Kidney (tissue), 13 donors: ENCODE measurements at regions not wholly inside any gene's neighbourhood (a gene's known extent, or its start where the extent isn't known, plus 50 kb on each side); places are given as distances from the start of the nearest gene placed in this dataset.
"Not testable (repeated sequence)": the region's sequence is repeated elsewhere in the genome, so short reads cannot be mapped to it uniquely, and the experiment has no call there.

Source experiments
- DNase-seq, 5 donors: peaks; one replicate each; pipeline ENCODE4 v3.0.0-alpha.2; 2013 to 2020
- FAIRE-seq: peaks from 2 replicates; lab custom pipeline; 2012; peaks lifted over from hg19 to GRCh38; lab: Jason Lieb, UNC
- H3K27ac ChIP-seq, 2 donors: one replicate each; pipeline ENCODE4 v1.7.0; 2013; ENCODE audit warnings: low read depth in 2 of 2, low read length in 2 of 2, inconsistent platforms in 1 of 2
- H3K27me3 ChIP-seq: one replicate; pipeline ENCODE4 v1.7.1; 2013; ENCODE audit warnings: low read length, inconsistent platforms; ENCODE audit not compliant: control insufficient read depth, insufficient read depth
- H3K36me3 ChIP-seq, 3 donors: one replicate each; pipeline versions ENCODE4 v1.7.0 to v1.7.1; 2013; ENCODE audit warnings: low read length in 3 of 3, control low read depth in 1 of 3, inconsistent platforms in 1 of 3; ENCODE audit not compliant: insufficient read depth in 3 of 3, control insufficient read depth in 2 of 3
- H3K4me1 ChIP-seq, 3 donors: one replicate each; pipeline versions ENCODE4 v1.7.0 to v1.7.1; 2013; ENCODE audit warnings: low read length in 3 of 3, inconsistent platforms in 1 of 3, low read depth in 1 of 3; ENCODE audit not compliant: control insufficient read depth in 2 of 3, insufficient read depth in 2 of 3
- H3K4me3 ChIP-seq, 3 donors: one replicate each; pipeline versions ENCODE4 v1.7.0 to v1.8.1; 2013; ENCODE audit warnings: low read length in 3 of 3, control low read depth in 1 of 3, inconsistent platforms in 1 of 3
- H3K9ac ChIP-seq, 3 donors: one replicate each; pipeline versions ENCODE4 v1.7.0 to v1.7.1; 2013; ENCODE audit warnings: low read length in 3 of 3, control low read depth in 1 of 3, inconsistent platforms in 1 of 3
- H3K9me3 ChIP-seq, 3 donors: one replicate each; pipeline versions ENCODE4 v1.7.0 to v1.7.1; 2013; ENCODE audit warnings: low read length in 3 of 3, control low read depth in 1 of 3, inconsistent platforms in 1 of 3; ENCODE audit not compliant: control insufficient read depth in 2 of 3, insufficient read depth in 1 of 3
- CTCF ChIP-seq: IDR thresholded peaks from 3 replicates; pipeline ENCODE4 v1.5.1; 2012; ENCODE audit warnings: mild to moderate bottlenecking, moderate library complexity, borderline replicate concordance; ENCODE audit not compliant: insufficient read depth; ENCODE audit errors: extremely low read depth
- intact Hi-C: fragments of 100-400 bp; cut with DNase I; formaldehyde crosslinking; loops from one replicate; pipeline ENCODE4 v1.11.1; 2022
- donor health status: control.
- donor health status: control.
- donor health status: control.
- donor health status: control.
- donor health status: control.
- donor health status: DM: yes; HTN: yes; CAD: no.
- donor health status: Normal renal cell carcinoma (clear cell type).

DNA sequence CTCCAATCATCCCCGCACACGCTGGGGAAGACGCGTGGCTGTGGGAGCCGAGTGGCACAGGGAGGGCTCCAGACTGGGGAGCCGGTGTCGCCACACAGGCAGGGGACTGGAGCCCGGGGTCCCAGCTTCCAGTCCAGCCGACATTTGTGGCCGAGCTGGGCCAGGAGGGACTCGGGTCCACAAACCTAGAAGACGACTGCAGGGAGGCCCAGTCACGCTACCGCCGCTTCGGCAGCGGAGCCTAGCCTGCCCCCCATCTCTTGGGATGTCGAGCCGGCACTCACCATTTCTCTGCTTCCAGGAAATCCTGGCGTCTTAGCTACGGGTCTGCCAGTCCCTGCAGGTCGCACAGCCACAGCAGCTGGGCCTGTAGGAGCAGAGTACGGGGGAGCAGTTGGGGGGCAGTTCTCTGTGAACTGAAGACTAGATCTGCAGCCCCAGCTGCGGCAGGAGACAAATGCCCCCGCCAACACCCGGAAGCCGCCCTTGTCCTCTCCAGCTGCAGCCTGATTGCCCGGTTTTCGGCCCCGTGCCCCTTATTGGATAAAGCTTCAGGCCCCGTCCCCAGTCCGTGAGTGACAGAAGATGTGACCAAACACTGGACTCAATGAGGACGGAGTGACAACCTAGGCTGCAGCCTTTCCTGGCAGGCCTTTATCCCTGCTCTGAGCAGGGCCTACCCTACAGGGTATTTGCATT is 270.7 kb downstream of the ZNF33B start:
- DNase-seq: peak; percentile 74 to 93 (median 89)
- H3K27me3 ChIP-seq: no peaks in the 10 kb centered on the region
- H3K4me1 ChIP-seq: no peaks in the 10 kb centered on the region
- intact Hi-C loops: no loop called here
- peak overlapping the region; percentile 59 to 80 (median 66) for H3K4me3 ChIP-seq
- FAIRE-seq: peak; percentile 25
- peak overlapping the region in 2 of 3 donors; percentile 30 to 55 for H3K9ac ChIP-seq
- H3K36me3 ChIP-seq: no peaks in the 10 kb centered on the region
- no peak overlapping the region for H3K27ac ChIP-seq
- H3K9me3 ChIP-seq: peaks cover 0 to 2% (median 0%) of the 10 kb centered on the region in 3 donors
- no peak for TF ChIP-seq CTCF

- no peaks in the 10 kb centered on the region for H3K9me3 ChIP-seq
- TF ChIP-seq CTCF: no peak
- no peaks in the 10 kb centered on the region for H3K27me3 ChIP-seq
- DNase-seq: no peak
- H3K4me1 ChIP-seq: no peaks in the 10 kb centered on the region
- no peak overlapping the region for H3K9ac ChIP-seq
- intact Hi-C loops: no loop called here
- H3K4me3 ChIP-seq: no peak overlapping the region
- H3K36me3 ChIP-seq: no peaks in the 10 kb centered on the region
- no peak for FAIRE-seq
- H3K27ac ChIP-seq: no peak overlapping the region
Observed at GRCh38 chr10:42351745-42352144, 286.6 kb downstream of the ZNF33B start.

DNA sequence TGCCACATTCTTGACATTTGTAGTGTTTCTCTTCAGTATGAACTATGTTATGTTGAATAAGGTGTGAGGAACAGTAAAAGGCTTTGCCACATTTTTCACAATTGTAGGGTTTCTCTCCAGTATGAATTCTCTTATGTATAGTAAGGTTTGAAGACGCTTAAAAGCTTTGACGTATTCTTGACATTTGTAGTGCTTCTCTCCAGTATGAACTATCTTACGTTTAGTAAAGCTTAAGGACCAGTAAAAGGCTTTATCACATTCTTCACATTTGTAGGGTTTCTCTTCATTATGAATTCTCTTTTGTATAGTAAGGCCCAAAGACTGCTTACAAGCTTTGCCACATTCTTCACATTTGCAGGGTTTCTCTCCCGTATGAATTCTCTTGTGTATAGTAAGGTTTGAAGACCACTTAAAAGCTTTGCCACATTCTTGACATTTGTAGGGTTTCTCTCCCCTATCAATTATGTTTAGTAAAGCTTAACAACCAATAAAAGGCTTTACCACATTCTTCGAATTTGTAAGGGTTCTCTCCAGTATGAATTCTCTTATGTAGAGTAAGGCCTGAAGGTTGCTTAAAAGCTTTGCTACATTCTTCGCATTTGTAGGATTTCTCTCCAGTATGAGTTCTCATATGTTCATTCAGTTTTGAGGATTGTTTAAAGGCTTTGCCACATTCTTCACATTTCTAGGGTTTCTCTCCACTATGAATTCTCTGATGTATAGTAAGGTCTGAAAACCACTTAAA is 301.6 kb downstream of the ZNF33B start:
- H3K4me3 ChIP-seq, H3K27ac ChIP-seq, intact Hi-C loops, H3K36me3 ChIP-seq, H3K4me1 ChIP-seq, DNase-seq, FAIRE-seq, H3K9ac ChIP-seq, H3K27me3 ChIP-seq: not testable (repeated sequence)
- peaks cover 0 to 42% (median 27%) of the 10 kb centered on the region in 3 donors for H3K9me3 ChIP-seq

- H3K27ac ChIP-seq, H3K36me3 ChIP-seq, FAIRE-seq, H3K4me1 ChIP-seq, DNase-seq, H3K27me3 ChIP-seq, H3K9ac ChIP-seq, intact Hi-C loops: not testable (repeated sequence)
- Histone ChIP-seq H3K4me3 (peak overlapping the region in 1 of 3 donors; percentile 34), H3K9me3 (peaks cover 0 to 40% (median 27%) of the 10 kb centered on the region in 3 donors)
Observed at GRCh38 chr10:42335653-42336296, 302.6 kb downstream of the ZNF33B start.
